ENCODE measurements at regions not wholly inside any gene's neighbourhood (a gene's known extent, or its start where the extent isn't known, plus 50 kb on each side); places are given as distances from the start of the nearest gene placed in this dataset.

DNA sequence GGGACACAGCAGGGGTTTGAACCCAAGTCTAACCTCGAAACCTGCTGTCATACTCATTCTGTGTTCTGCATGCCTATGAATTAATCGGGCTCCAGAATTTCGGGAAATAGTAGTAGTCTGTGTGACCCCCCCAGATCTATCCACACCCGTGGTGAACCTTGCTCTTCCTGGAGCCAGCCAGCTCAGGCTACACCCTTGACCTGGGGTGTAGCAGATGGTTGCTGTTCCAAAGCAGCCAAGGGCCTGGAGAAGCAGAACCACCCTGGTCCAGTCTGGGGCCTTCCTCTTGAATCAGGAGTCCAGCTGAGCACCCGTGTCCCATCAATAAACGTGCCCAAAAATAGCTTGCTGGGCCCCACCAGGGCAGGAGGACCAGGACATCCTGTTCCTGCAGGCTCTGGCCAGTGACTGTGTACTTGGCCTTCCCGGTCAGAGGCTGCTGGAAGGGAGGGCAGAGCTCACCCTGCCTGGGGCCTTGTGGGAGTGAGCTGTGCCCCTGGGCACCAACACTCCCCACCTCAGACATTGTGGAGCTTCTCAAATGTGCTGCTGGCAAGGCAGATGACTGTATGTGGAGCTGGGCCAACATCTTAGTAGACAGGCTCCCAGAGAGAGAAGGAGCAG, 101.2 kb upstream of the ZNF716 start:
- TF ChIP-seq POLR2AphosphoS5 (IDR thresholded peaks at IDR 0.05; ENCODE audit: insufficient read depth, low read depth, low read length), result no peak
- TF ChIP-seq, protein P1, sequence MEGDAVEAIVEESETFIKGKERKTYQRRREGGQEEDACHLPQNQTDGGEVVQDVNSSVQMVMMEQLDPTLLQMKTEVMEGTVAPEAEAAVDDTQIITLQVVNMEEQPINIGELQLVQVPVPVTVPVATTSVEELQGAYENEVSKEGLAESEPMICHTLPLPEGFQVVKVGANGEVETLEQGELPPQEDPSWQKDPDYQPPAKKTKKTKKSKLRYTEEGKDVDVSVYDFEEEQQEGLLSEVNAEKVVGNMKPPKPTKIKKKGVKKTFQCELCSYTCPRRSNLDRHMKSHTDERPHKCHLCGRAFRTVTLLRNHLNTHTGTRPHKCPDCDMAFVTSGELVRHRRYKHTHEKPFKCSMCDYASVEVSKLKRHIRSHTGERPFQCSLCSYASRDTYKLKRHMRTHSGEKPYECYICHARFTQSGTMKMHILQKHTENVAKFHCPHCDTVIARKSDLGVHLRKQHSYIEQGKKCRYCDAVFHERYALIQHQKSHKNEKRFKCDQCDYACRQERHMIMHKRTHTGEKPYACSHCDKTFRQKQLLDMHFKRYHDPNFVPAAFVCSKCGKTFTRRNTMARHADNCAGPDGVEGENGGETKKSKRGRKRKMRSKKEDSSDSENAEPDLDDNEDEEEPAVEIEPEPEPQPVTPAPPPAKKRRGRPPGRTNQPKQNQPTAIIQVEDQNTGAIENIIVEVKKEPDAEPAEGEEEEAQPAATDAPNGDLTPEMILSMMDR (IDR thresholded peaks at IDR 0.05; ENCODE audit: extremely low read depth in 1 of 2, insufficient read depth in 1 of 2, low read depth in 1 of 2, low read length in 2 of 2), result no peak
- TF ChIP-seq POLR2A (IDR thresholded peaks at IDR 0.05; ENCODE audit: low read depth, low read length), result no peak
- TF ChIP-seq EZH2 (IDR thresholded peaks at IDR 0.05; ENCODE audit: borderline replicate concordance, low read depth, low read length, severe bottlenecking), result no peak
- TF ChIP-seq MYC (IDR thresholded peaks at IDR 0.05; ENCODE audit: low read depth, low read length), result no peak
- TF ChIP-seq GATA2 (IDR thresholded peaks at IDR 0.05; ENCODE audit: insufficient read depth, insufficient read length, low read depth, low read length), result no peak

Data from endothelial cell of umbilical vein (primary cell).